WI38 (cell line): ENCODE measurements at regions not wholly inside any gene's neighbourhood (a gene's known extent, or its start where the extent isn't known, plus 50 kb on each side); places are given as distances from the start of the nearest gene placed in this dataset.

Source experiments
- H3K4me3 ChIP-seq: 2 replicates; pipeline ENCODE4 v1.5.1; 2011; ENCODE audit warnings: low read depth, mild to moderate bottlenecking, control low read depth, low read length
- TF ChIP-seq, protein P1 (sequence below): IDR thresholded peaks from 2 replicates; pipeline ENCODE4 v1.5.1; 2012; ENCODE audit warnings: low read depth, mild to moderate bottlenecking, control low read depth, low read length

DNA sequence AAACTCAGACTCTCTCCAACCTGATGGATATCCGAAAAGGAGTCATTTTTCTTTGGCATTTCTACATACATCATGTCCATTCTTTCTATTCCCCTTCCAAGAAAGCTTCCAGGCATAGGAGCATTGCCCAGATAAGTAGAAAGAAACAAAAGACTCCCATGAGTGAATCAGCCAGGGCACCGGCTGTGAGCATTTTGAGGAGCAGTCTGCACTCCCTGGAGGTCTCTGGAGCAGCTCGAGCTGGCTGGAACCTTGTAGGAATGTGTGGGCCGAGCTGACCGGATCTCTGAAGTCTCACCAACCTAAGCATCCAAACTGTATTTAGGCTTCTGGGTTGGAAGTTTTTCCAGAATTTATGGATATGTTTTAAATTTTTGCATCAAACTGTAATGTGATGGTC, 161.4 kb upstream of the TRPC7 start:
- TF ChIP-seq, protein P1, sequence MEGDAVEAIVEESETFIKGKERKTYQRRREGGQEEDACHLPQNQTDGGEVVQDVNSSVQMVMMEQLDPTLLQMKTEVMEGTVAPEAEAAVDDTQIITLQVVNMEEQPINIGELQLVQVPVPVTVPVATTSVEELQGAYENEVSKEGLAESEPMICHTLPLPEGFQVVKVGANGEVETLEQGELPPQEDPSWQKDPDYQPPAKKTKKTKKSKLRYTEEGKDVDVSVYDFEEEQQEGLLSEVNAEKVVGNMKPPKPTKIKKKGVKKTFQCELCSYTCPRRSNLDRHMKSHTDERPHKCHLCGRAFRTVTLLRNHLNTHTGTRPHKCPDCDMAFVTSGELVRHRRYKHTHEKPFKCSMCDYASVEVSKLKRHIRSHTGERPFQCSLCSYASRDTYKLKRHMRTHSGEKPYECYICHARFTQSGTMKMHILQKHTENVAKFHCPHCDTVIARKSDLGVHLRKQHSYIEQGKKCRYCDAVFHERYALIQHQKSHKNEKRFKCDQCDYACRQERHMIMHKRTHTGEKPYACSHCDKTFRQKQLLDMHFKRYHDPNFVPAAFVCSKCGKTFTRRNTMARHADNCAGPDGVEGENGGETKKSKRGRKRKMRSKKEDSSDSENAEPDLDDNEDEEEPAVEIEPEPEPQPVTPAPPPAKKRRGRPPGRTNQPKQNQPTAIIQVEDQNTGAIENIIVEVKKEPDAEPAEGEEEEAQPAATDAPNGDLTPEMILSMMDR, result no peak
- no peak overlapping the region for H3K4me3 ChIP-seq

DNA sequence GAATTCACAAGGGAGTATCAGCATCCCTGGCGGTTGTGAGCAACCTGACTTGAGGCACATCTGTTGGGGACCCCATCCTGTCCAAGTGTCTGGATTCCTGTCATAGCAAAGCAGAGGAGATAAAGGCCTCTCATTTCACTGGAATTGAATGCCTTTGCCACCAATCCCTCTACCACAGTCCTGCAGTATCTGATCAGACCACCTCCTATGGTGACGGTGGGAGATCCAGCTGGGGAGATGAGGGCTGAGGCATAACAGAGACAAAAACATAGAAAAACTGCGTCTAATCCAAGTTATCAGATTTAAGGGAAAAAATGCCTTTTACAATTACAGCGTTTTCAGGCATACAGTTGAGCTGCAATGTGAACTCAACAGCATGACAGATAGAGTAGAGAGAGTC, 160.7 kb upstream of the TRPC7 start:
- TF ChIP-seq, protein P1, result no peak
- H3K4me3 ChIP-seq, result no peak overlapping the region

DNA sequence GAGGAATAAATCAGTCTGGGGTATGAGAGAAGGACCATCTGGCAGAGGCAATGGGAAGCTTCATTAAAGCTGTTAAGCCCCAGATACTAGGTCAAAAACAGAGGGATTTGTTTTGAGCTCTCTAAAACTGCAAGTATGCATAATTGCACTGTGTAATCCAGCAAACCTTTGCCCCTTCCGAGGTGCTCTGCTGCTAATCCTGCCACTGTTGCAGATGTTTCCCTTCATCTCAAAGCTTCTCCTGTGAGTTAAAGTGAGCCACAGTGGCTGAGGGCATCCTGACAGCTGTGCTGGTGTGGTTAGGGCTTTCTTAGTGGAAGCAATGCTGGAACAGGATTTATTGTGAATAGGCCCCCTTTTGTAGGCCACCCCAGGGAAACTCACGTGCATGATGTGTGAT, 160.3 kb upstream of the TRPC7 start:
- TF ChIP-seq, protein P1, result no peak
- H3K4me3 ChIP-seq, result no peak overlapping the region

DNA sequence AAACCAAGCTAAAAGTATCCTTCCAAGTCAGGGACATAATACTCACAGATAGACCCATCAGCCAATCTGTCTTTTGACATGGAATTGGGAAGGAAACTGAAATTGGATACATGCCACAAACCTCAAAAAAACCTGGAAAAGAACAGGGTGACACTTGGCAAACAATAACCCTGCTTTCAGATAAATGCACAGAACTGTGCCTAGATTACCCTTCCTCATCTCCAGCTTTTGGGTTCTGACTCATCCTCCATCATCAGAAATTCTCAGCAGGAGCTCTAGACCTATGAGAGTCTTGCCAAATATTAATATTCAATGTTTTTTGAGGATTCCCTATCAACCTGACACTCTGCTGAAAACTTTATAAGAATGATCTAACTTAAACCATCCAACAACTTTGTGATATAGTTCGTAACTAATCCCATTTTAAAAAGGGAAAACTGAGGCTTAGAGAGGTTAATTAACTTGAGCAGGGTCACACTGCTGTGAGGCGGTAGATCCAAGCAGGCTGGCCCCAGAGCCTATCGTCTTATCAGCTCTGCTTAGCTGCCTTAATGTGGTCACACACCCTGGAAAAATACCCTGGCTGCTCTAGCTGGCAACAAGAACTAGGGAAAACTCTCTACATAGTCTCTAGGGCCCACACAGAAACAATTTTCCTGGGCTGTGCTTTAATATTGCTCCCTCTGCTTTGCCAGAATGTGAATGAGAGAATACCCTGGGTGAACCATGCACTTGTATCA, 157.0 kb upstream of the TRPC7 start:
- TF ChIP-seq, protein P1, result no peak
- no peak overlapping the region for H3K4me3 ChIP-seq

DNA sequence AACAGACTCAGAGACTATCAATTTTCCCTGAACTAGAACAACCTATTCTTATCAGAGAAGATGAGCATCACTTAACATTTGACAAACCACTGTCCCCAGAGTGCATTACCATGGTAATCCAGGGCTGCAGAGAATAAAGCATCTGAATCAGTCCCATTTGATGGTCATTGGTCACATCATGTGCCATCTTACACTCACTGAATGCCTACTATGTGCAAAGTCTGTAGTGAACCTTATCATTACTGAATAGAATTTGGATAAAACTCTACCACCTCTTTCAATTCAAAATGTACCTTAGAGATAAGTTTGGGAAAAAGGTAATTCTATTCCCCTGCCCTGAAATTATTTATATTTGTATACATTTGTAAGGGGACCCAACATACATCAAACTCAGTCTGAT, 156.4 kb upstream of the TRPC7 start:
- no peak overlapping the region for H3K4me3 ChIP-seq
- TF ChIP-seq, protein P1, result no peak

DNA sequence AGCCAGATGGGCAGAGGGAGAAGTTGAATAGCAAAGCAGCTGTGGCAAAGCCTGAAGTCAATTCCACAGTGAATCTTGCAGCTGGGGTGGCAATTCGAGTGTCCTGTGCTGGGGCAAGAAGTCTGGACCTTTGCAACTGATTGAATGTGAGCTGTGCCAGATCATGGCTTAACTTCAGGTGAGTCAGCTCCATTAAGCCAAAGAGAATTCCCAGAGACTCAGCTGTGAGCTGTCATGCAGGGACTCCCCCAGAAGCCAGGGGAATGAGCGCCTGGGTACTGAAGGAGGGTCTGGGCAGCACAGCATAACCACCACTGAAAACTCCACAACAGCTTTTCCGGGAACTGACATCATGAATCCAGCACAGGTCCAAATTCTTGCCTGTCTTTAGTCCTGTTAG, 153.5 kb upstream of the TRPC7 start:
- TF ChIP-seq, protein P1, result no peak
- H3K4me3 ChIP-seq, result no peak overlapping the region

DNA sequence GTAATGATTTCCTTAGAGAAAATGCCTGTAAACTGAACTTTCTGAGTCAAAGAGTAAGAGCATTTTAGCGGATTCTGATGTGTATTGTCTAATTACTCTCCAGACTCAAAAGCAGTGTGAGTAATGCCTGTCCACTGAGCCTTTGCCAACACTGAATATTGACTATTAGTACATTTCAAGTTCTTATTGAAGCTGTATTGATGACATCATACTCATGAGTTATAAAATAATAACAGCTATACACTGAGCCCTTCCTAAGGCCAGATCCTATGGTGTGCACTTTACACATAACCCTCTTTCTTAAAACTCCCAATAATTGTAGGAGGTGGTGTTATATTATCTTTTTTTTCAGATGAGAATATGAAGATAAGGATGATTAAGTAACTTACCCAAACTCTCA, 152.8 kb upstream of the TRPC7 start:
- H3K4me3 ChIP-seq, result no peak overlapping the region
- TF ChIP-seq, protein P1, result no peak
